A673 (cell line): ENCODE measurements at regions not wholly inside any gene's neighbourhood (a gene's known extent, or its start where the extent isn't known, plus 50 kb on each side); places are given as distances from the start of the nearest gene placed in this dataset.

ENCODE experiments used
- BruUV-seq: library from RNA; stranded (reverse); fragments of 400-500 nt; replicated peaks from 2 replicates; lab custom pipeline; 2021; lab: Mats Ljungman, UMichigan
- CTCF ChIA-PET: fragments of 300-600 bp; sonication (Branson Sonifier 250); formaldehyde crosslinking; loops from one replicate; lab custom pipeline; 2022; ENCODE audit warnings: antibody characterized with exemption; lab: Charles Lee
- POLR2A ChIA-PET: fragments of 300-600 bp; sonication (Branson Sonifier 250); formaldehyde crosslinking; loops from one replicate; lab custom pipeline; 2022; ENCODE audit warnings: antibody characterized with exemption; ENCODE audit not compliant: low non-redundant PET; lab: Charles Lee
- DNase-seq: peaks from one replicate; pipeline ENCODE4 v3.0.0-alpha.2; 2015; ENCODE audit warnings: low spot score
- H3K27ac ChIP-seq: fragments of 200-600 bp; sonication (generic); 2 replicates; pipeline ENCODE4 v1.5.1; 2016; ENCODE audit warnings: mixed run types, low read depth, mild to moderate bottlenecking, mixed read lengths, antibody characterized with exemption, low read length; ENCODE audit not compliant: poor library complexity, severe bottlenecking
- H3K27me3 ChIP-seq: fragments of 200-600 bp; sonication (generic); replicated peaks from 2 replicates; pipeline ENCODE4 v1.6.1; 2017; ENCODE audit warnings: mixed run types, low read depth, mild to moderate bottlenecking, mixed read lengths, antibody characterized with exemption, low read length; ENCODE audit not compliant: insufficient read depth, poor library complexity
- H3K36me3 ChIP-seq: fragments of 200-600 bp; sonication (generic); 2 replicates; pipeline ENCODE4 v1.6.1; 2016; ENCODE audit warnings: mixed run types, mild to moderate bottlenecking, mixed read lengths, antibody characterized with exemption, low read length; ENCODE audit not compliant: insufficient read depth, poor library complexity, severe bottlenecking
- H3K4me1 ChIP-seq: fragments of 200-600 bp; sonication (generic); 2 replicates; pipeline ENCODE4 v1.6.1; 2017; ENCODE audit warnings: mixed run types, mild to moderate bottlenecking, mixed read lengths, antibody characterized with exemption, low read length; ENCODE audit not compliant: insufficient read depth, poor library complexity, severe bottlenecking
- H3K4me3 ChIP-seq: fragments of 200-600 bp; sonication (generic); 2 replicates; pipeline ENCODE4 v1.5.1; 2016; ENCODE audit warnings: low read depth, mixed run types, mild to moderate bottlenecking, mixed read lengths, low read length; ENCODE audit not compliant: poor library complexity, severe bottlenecking
- H3K9me3 ChIP-seq: fragments of 200-600 bp; sonication (generic); 2 replicates; pipeline ENCODE4 v1.6.1; 2016; ENCODE audit warnings: mixed run types, low read depth, mild to moderate bottlenecking, mixed read lengths, antibody characterized with exemption, low read length; ENCODE audit not compliant: poor library complexity, severe bottlenecking
- CTCF ChIP-seq: fragments of 300-800, 200-600 bp; sonication (generic); conservative IDR thresholded peaks from 2 replicates; pipeline ENCODE4 v1.5.1; 2017; ENCODE audit warnings: low read depth, mild to moderate bottlenecking, antibody characterized with exemption, low read length, moderate library complexity, mixed read lengths
- EZH2 ChIP-seq: fragments of 200-600 bp; sonication (generic); IDR thresholded peaks from 2 replicates; pipeline ENCODE4 v1.6.1; 2017; ENCODE audit warnings: borderline replicate concordance, low read depth, mild to moderate bottlenecking, mixed read lengths, antibody characterized with exemption, low read length; ENCODE audit not compliant: poor library complexity, severe bottlenecking
- intact Hi-C: fragments of 100-400 bp; cut with micrococcal nuclease; formaldehyde crosslinking; loops from one replicate; pipeline ENCODE4 v1.10.0; 2022; ENCODE audit not compliant: unreplicated experiment

- BruUV-seq: no TSS peak
- ChIA-PET CTCF (no interaction called here), POLR2A (no interaction called here)
- H3K27ac ChIP-seq: no peak overlapping the region
- H3K4me3 ChIP-seq: no peak overlapping the region
- DNase-seq: no peak
- intact Hi-C loops: no loop called here
- no peaks in the 10 kb centered on the region for H3K27me3 ChIP-seq
- no peak for TF ChIP-seq CTCF
- no peak for TF ChIP-seq EZH2
- H3K9me3 ChIP-seq: no peaks in the 10 kb centered on the region
- H3K4me1 ChIP-seq: no peaks in the 10 kb centered on the region
- H3K36me3 ChIP-seq: no peaks in the 10 kb centered on the region
Observed at GRCh38 chr9:80498001-80498555, 926.3 kb downstream of the TLE4 start.

DNA sequence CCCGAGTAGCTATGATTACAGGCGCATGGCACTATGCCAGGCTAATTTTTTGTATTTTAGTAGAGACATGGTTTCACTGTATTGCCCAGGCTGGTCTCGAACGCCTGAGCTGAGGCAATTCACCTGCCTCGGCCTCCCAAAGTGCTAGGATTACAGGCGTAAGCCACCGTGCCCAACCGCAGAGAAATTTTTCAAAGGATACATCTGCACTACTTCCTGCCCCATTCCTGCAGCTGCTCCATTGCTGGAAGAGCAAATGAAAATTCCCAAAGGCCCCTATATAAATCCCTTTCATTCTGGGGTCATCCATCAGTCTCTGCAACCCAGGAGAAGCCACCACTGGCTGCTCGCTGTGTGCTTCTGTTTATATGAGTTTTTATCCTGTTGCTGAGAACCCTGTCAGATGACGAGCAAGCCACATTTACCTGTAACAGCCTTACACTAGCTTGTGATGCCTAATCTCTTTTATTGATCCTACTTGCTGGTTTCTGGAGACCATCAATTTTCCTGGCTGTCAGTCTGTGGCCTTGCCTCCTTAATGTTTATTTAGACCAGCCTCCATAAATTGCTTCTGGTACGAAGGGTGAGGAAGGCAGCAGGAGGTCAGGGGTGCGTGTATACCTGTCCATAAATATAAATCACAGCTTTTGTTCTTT is 925.3 kb downstream of the TLE4 start:
- Histone ChIP-seq H3K27me3 (no peaks in the 10 kb centered on the region), H3K9me3 (no peaks in the 10 kb centered on the region), H3K27ac (no peak overlapping the region), H3K36me3 (no peaks in the 10 kb centered on the region), H3K4me1 (no peaks in the 10 kb centered on the region), H3K4me3 (no peak overlapping the region)
- POLR2A ChIA-PET: no interaction called here
- intact Hi-C loops: no loop called here
- BruUV-seq: no TSS peak
- no peak for DNase-seq
- TF ChIP-seq CTCF (no peak), EZH2 (no peak)
- CTCF ChIA-PET: no interaction called here

- Histone ChIP-seq H3K4me3 (no peak overlapping the region), H3K9me3 (no peaks in the 10 kb centered on the region), H3K27me3 (no peaks in the 10 kb centered on the region), H3K27ac (no peak overlapping the region), H3K4me1 (no peaks in the 10 kb centered on the region), H3K36me3 (no peaks in the 10 kb centered on the region)
- no TSS peak for BruUV-seq
- TF ChIP-seq CTCF: no peak
- no peak for TF ChIP-seq EZH2
- ChIA-PET CTCF (no interaction called here), POLR2A (no interaction called here)
- no peak for DNase-seq
- intact Hi-C loops: no loop called here
Observed at GRCh38 chr9:80493258-80493657, 921.5 kb downstream of the TLE4 start.
